Upper lobe of left lung (tissue), 6 donors: ENCODE measurements at regions not wholly inside any gene's neighbourhood (a gene's known extent, or its start where the extent isn't known, plus 50 kb on each side); places are given as distances from the start of the nearest gene placed in this dataset.

ENCODE experiments used
- ATAC-seq, 2 donors: fragments of 200-7000 bp; cut with Tn5 transposase; one replicate each; pipeline ENCODE4 v1.9.1; 2022; ENCODE audit warnings: mild to moderate bottlenecking in 2 of 2, moderate library complexity in 2 of 2; ENCODE audit not compliant: low FRiP score in 2 of 2
- DNase-seq, 2 donors: peaks; one replicate each; pipeline ENCODE4 v3.0.0-alpha.2; 2019 to 2020
- H3K27ac ChIP-seq, 4 donors: fragments of 200-600 bp; sonication (generic); one replicate each; pipeline ENCODE4 v1.5.1; 2016 to 2019
- H3K27me3 ChIP-seq, 4 donors: fragments of 200-600 bp; sonication (generic); one replicate each; pipeline ENCODE4 v1.5.1; 2017 to 2019
- H3K36me3 ChIP-seq, 4 donors: fragments of 200-600 bp; sonication (generic); one replicate each; pipeline ENCODE4 v1.5.1; 2016 to 2019
- H3K4me1 ChIP-seq, 4 donors: fragments of 200-600 bp; sonication (generic); one replicate each; pipeline ENCODE4 v1.5.1; 2018 to 2019
- H3K4me3 ChIP-seq, 4 donors: fragments of 200-600 bp; sonication (generic); one replicate each; pipeline ENCODE4 v1.5.1; 2017 to 2019; ENCODE audit warnings: mild to moderate bottlenecking in 2 of 4, moderate library complexity in 1 of 4
- H3K9me3 ChIP-seq, 4 donors: fragments of 200-600 bp; sonication (generic); one replicate each; pipeline ENCODE4 v1.5.1; 2018 to 2019
- EP300 ChIP-seq, 4 donors: sonication (generic); formaldehyde crosslinking; IDR thresholded peaks; one replicate each; pipeline ENCODE4 v1.5.1; 2017; ENCODE audit warnings: antibody characterized with exemption in 4 of 4, control low read depth in 2 of 4
- POLR2A ChIP-seq, 4 donors: fragments of 450-650 bp; IDR thresholded peaks; one replicate each; pipeline ENCODE4 v1.5.1; 2016 to 2017; ENCODE audit warnings: antibody characterized with exemption in 4 of 4, mild to moderate bottlenecking in 2 of 4
- POLR2AphosphoS5 ChIP-seq, 2 donors: sonication (generic); formaldehyde crosslinking; IDR thresholded peaks; one replicate each; pipeline ENCODE4 v1.5.1; 2017; ENCODE audit warnings: antibody characterized with exemption in 2 of 2
- WGBS, 2 donors: methylation state at CpG; one replicate each; pipeline ENCODE4 v1.1.5; 2017 to 2018; 5-methylcytosine and 5-hydroxymethylcytosine counted together
- TF ChIP-seq, protein P1 (sequence below), 6 experiments: fragments of 450-650 bp in 4 of 6; fragments of 200-600 bp in 2 of 6; sonication (generic) in 2 of 6; IDR thresholded peaks; one replicate each; pipeline ENCODE4 v1.5.1; 2016 to 2019; ENCODE audit warnings: antibody characterized with exemption in 6 of 6
- donor health status: DM: no; HTN: no; CAD: no; lungs with moderate emphysema.
- donor health status: DM: no; HTN: yes; CAD: no; lungs with severe emphysema.

DNA sequence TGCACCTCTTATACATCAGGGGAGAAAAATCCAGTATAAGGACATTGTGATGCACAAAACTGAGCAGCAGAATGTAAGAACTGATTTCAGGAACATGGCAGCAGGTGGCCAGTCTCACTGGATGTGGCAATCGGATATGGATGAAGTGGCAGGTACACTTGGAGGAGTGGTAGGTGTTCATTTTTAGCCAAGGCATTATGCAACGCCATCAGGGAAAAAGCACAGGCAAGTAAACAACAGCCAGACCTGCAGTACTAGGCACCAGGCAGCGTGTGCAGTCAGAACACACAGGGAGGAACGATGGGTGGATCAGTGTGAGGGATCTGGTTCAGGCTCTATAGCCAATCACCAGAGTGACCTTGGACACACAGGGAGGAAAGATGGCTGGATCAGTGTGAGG lies 77.4 kb upstream of the GCFC2 start:
- Histone ChIP-seq H3K36me3 (no peaks in the 10 kb centered on the region), H3K4me1 (peaks cover 0 to 5% (median 2%) of the 10 kb centered on the region in 4 donors), H3K27me3 (no peaks in the 10 kb centered on the region), H3K9me3 (no peaks in the 10 kb centered on the region), H3K27ac (no peak overlapping the region), H3K4me3 (no peak overlapping the region)
- 46 to 56% methylated on average over 4 of the region's 4 CpGs for WGBS, 2 donors
- peak; percentile 46 to 72 for ATAC-seq
- TF ChIP-seq, protein P1, sequence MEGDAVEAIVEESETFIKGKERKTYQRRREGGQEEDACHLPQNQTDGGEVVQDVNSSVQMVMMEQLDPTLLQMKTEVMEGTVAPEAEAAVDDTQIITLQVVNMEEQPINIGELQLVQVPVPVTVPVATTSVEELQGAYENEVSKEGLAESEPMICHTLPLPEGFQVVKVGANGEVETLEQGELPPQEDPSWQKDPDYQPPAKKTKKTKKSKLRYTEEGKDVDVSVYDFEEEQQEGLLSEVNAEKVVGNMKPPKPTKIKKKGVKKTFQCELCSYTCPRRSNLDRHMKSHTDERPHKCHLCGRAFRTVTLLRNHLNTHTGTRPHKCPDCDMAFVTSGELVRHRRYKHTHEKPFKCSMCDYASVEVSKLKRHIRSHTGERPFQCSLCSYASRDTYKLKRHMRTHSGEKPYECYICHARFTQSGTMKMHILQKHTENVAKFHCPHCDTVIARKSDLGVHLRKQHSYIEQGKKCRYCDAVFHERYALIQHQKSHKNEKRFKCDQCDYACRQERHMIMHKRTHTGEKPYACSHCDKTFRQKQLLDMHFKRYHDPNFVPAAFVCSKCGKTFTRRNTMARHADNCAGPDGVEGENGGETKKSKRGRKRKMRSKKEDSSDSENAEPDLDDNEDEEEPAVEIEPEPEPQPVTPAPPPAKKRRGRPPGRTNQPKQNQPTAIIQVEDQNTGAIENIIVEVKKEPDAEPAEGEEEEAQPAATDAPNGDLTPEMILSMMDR (IDR thresholded peaks at IDR 0.05) = no peak
- TF ChIP-seq POLR2AphosphoS5 (IDR thresholded peaks at IDR 0.05) (peak in 1 of 2 donors; percentile 30), EP300 (IDR thresholded peaks at IDR 0.05) (peak in 1 of 4 donors; percentile 55)
- DNase-seq = peak in 1 of 2 donors; percentile 78

DNA sequence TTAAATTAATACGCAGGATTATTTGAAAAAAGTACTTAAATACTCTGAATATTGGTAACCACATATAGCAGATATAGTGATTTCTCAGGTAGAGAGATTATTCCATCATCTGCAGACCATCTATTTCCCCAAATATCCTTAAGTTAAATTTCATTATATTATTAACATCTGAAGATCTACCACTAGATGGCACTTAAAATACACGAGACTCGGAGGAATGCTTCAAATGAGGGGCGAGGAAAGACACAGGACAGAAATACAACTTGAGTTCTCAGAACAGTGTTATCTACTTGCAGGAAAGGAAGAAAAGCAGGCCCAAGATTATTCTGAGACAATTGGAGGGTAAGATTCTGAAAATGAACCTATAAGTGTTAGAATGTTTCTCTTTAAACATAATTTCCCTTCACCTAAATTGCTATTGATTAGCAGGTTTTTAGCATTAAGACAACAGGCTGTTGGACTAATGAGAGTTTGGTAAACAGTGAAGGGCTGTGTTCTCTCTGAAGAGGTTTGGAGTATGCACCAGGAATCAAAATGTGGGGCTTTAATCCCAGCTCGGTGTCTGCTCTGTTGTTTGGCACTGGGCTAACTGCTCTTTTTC lies 76.9 kb upstream of the GCFC2 start:
- H3K4me3 ChIP-seq = no peak overlapping the region
- no peaks in the 10 kb centered on the region for H3K9me3 ChIP-seq
- H3K4me1 ChIP-seq = peaks cover 0 to 5% (median 2%) of the 10 kb centered on the region in 4 donors
- ATAC-seq = no peak
- TF ChIP-seq, protein P1 (IDR thresholded peaks at IDR 0.05) = peak in 4 of 6 experiments; percentile 25 to 39 (median 32)
- no peak for TF ChIP-seq POLR2A (IDR thresholded peaks at IDR 0.05)
- H3K27me3 ChIP-seq = no peaks in the 10 kb centered on the region
- DNase-seq = no peak
- no peak overlapping the region for H3K27ac ChIP-seq
- H3K36me3 ChIP-seq = no peaks in the 10 kb centered on the region
- WGBS, 2 donors = 22 to 23% methylated on average over 5 of the region's 5 CpGs

DNA sequence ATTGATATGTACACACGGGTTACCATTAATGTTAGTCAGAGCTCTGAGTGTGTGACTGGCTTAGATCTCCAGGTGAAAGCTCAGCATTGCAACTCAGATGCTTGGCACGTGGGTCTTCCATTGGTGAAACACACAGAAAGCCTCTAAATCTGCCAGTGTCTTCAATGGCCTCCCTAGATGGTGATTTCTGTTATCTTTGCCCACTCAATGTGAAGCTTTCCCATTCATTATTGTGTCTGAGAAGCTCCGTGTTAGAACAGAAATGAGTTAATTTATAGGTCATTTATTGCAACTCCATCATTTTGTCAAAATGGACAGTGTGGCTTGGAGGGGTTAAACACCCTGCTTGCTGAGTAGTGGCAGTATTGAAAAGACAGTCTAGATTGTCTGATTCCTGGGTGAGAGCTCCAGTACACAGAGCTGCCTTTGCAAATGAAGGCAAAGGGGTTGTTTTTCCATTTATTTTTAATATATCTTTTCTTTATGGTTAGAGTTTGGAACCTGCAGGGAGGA lies 64.7 kb upstream of the GCFC2 start:
- ATAC-seq (no peak), DNase-seq (no peak)
- Histone ChIP-seq H3K9me3 (no peaks in the 10 kb centered on the region), H3K36me3 (no peaks in the 10 kb centered on the region), H3K4me3 (no peak overlapping the region), H3K27me3 (no peaks in the 10 kb centered on the region), H3K27ac (no peak overlapping the region), H3K4me1 (no peaks in the 10 kb centered on the region)
- 57 to 59% methylated on average over 3 of the region's 3 CpGs for WGBS, 2 donors
- TF ChIP-seq POLR2A (IDR thresholded peaks at IDR 0.05) = no peak
- TF ChIP-seq, protein P1 (IDR thresholded peaks at IDR 0.05) = no peak
- TF ChIP-seq EP300 (IDR thresholded peaks at IDR 0.05) = no peak
- no peak for TF ChIP-seq POLR2AphosphoS5 (IDR thresholded peaks at IDR 0.05)

DNA sequence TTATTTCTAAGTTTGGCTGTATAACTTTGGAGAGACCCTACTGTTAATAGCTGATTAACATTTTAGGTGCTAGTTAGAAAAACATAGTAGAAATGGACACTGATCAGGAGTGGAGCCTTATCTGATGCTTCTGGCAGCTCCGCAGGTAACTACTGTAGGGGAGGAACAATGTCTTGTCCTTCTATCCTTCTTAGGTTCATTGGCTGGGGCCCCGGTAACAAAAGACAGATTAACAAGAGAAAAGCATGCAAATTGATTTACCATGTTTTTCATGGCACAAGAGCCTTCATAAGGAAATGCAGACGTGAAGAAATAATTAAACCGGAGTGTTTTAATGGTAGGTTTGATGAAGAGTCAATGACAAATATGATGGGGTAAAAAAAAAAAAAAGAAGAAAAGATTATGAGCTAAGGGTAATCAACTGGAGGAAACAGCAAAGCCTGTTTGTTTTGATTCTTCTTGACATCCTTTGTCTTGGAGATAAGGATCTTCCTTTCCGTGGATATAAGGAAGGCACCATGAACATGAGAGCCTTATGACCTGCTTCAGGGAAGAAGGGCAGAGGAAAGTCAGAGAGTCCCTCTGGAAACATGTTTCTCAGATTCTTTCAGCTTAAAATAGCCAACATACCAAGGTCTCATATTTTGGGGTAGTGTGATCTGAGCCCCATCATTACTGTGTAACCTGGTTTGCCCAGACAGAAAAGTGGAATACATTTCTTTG lies 62.4 kb upstream of the GCFC2 start:
- ATAC-seq (no peak), DNase-seq (no peak)
- Histone ChIP-seq H3K36me3 (no peaks in the 10 kb centered on the region), H3K27ac (no peak overlapping the region), H3K4me1 (no peaks in the 10 kb centered on the region), H3K27me3 (no peaks in the 10 kb centered on the region), H3K4me3 (no peak overlapping the region), H3K9me3 (no peaks in the 10 kb centered on the region)
- TF ChIP-seq POLR2A (IDR thresholded peaks at IDR 0.05) (no peak), EP300 (IDR thresholded peaks at IDR 0.05) (no peak), POLR2AphosphoS5 (IDR thresholded peaks at IDR 0.05) (no peak)
- TF ChIP-seq, protein P1 (IDR thresholded peaks at IDR 0.05) = no peak
- WGBS, 2 donors = 39 to 45% methylated on average over 5 of the region's 5 CpGs
